ENCODE measurements at regions not wholly inside any gene's neighbourhood (a gene's known extent, or its start where the extent isn't known, plus 50 kb on each side); places are given as distances from the start of the nearest gene placed in this dataset.

DNA sequence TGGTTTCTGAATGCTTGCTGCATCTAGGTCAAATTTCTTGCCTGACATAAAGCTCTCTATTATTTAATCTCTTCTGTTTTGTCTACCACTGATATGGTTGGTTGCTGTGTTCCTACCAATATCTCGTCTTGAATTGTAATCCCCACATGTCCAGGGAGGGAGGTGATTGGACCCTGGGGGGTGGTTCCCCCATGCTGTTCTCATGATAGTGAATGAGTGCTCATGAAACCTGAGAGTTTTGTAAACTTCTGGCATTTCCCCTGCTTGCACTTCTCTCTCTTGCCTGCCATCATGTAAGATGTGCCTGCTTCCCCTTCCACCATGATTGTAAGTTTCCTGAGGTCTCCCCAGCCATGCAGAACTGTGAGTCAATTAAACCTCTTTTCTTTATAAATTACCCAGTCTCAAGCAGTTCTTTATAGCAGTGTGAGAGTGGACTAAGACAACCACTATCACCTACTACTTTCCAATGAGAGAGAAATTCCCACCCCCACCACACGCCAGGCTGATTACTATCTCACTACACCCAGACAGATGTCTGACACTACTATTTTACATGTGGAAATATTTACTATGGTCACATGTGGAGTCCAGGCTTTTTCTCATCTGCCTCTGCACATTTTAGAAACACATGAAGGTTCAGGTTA, 69.2 kb upstream of the ATP2B1 start:
- Histone ChIP-seq H3K36me3 (ENCODE audit: control insufficient read depth in 4 of 4, insufficient read depth in 3 of 4, low read depth in 1 of 4, low read length in 3 of 4) (no peaks in the 10 kb centered on the region), H3K9me3 (ENCODE audit: control insufficient read depth in 4 of 4, low read length in 3 of 4) (no peaks in the 10 kb centered on the region), H3K27ac (ENCODE audit: low read depth in 1 of 2, low read length in 2 of 2) (no peak overlapping the region), H3K27me3 (ENCODE audit: control insufficient read depth in 4 of 4, insufficient read depth in 4 of 4, low read length in 3 of 4) (no peaks in the 10 kb centered on the region), H3K4me3 (ENCODE audit: low read depth in 1 of 3, low read length in 3 of 3) (no peak overlapping the region), H3K9ac (ENCODE audit: low read depth in 1 of 2, low read length in 2 of 2) (no peak overlapping the region), H3K4me1 (ENCODE audit: control insufficient read depth in 4 of 4, insufficient read depth in 4 of 4, low read length in 3 of 4) (no peaks in the 10 kb centered on the region)
- TF ChIP-seq FOXA1 (IDR thresholded peaks at IDR 0.05) (no peak), YY1 (IDR thresholded peaks at IDR 0.05) (no peak), EGR1 (IDR thresholded peaks at IDR 0.05; ENCODE audit: low read depth in 2 of 2) (no peak), NR2F2 (IDR thresholded peaks at IDR 0.05) (no peak), TAF1 (conservative IDR thresholded peaks at IDR 0.05) (no peak)
- WGBS = 74% methylated on average over 2 of the region's 2 CpGs
- DNase-seq (ENCODE audit: low spot score) = no peak

GRCh38 chr12:89775986-89776365, 67.3 kb upstream of the ATP2B1 start:
- Histone ChIP-seq H3K9me3 (ENCODE audit: control insufficient read depth in 4 of 4, low read length in 3 of 4) (no peaks in the 10 kb centered on the region), H3K36me3 (ENCODE audit: control insufficient read depth in 4 of 4, insufficient read depth in 3 of 4, low read depth in 1 of 4, low read length in 3 of 4) (no peaks in the 10 kb centered on the region), H3K27ac (ENCODE audit: low read depth in 1 of 2, low read length in 2 of 2) (no peak overlapping the region), H3K9ac (ENCODE audit: low read depth in 1 of 2, low read length in 2 of 2) (no peak overlapping the region), H3K27me3 (ENCODE audit: control insufficient read depth in 4 of 4, insufficient read depth in 4 of 4, low read length in 3 of 4) (no peaks in the 10 kb centered on the region), H3K4me3 (ENCODE audit: low read depth in 1 of 3, low read length in 3 of 3) (no peak overlapping the region), H3K4me1 (ENCODE audit: control insufficient read depth in 4 of 4, insufficient read depth in 4 of 4, low read length in 3 of 4) (no peaks in the 10 kb centered on the region)
- DNase-seq (ENCODE audit: low spot score) = no peak
- no peak for TF ChIP-seq FOXA1 (IDR thresholded peaks at IDR 0.05)
- no peak for TF ChIP-seq HNF4A (conservative IDR thresholded peaks at IDR 0.05)
- TF ChIP-seq EGR1 (IDR thresholded peaks at IDR 0.05; ENCODE audit: low read depth in 2 of 2) = no peak
- TF ChIP-seq NR2F2 (IDR thresholded peaks at IDR 0.05) = no peak
- TF ChIP-seq, protein P1, sequence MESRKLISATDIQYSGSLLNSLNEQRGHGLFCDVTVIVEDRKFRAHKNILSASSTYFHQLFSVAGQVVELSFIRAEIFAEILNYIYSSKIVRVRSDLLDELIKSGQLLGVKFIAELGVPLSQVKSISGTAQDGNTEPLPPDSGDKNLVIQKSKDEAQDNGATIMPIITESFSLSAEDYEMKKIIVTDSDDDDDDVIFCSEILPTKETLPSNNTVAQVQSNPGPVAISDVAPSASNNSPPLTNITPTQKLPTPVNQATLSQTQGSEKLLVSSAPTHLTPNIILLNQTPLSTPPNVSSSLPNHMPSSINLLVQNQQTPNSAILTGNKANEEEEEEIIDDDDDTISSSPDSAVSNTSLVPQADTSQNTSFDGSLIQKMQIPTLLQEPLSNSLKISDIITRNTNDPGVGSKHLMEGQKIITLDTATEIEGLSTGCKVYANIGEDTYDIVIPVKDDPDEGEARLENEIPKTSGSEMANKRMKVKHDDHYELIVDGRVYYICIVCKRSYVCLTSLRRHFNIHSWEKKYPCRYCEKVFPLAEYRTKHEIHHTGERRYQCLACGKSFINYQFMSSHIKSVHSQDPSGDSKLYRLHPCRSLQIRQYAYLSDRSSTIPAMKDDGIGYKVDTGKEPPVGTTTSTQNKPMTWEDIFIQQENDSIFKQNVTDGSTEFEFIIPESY (IDR thresholded peaks at IDR 0.05) = no peak
- TF ChIP-seq HNF4G (IDR thresholded peaks at IDR 0.05) = no peak
- TF ChIP-seq SP1 (IDR thresholded peaks at IDR 0.05) = no peak
- TF ChIP-seq GABPA (IDR thresholded peaks at IDR 0.05 in 1 of 2, conservative IDR thresholded peaks at IDR 0.05 in 1 of 2) = no peak
- TF ChIP-seq, protein P2, sequence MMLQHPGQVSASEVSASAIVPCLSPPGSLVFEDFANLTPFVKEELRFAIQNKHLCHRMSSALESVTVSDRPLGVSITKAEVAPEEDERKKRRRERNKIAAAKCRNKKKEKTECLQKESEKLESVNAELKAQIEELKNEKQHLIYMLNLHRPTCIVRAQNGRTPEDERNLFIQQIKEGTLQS (IDR thresholded peaks at IDR 0.05) = no peak
- TF ChIP-seq CTCF (IDR thresholded peaks at IDR 0.05; ENCODE audit: low read depth, low read length, missing input control) = no peak
- WGBS = 38% methylated on average over 3 of the region's 3 CpGs

DNA sequence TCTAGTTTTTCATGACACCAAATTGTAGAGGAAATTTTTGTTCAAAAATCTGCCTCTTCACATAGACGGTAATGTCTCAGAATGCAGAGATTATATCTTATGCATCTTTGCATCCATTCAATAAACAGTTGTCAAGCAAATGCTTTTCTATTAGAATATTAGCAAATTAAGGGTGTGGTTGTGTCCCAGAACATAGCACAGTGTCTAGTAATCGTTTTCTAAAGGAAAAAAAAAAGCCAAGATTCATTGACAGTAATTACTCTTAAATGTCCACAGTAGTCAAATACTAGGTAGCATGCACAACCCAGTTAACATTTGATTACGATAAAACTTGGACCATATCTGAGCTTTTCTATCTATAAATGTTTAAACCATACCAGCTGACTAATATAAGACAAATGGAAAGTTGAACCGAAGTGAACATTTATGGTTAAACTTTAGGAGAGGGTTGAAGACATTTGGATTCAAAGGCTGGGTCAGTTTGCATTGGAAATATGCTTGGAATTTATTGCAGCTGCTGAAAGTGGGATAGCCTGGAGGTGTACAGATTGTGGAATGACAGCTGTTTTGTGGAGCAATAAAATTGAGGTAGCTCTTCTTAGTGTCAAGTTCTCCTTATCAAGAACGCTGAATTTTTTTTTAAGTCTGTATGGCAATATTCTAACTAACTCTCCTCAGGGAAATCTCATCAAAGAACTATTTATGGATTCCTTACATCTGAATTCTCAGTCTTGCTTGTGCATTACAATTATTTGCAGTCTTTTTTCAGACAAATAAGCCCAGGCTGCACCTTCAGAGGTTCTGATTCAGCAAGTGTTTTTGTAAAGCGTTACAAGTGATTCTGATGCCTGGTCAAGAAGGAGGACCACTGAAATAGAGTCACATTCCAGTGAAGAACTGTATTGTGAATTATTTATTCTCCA, 66.7 kb upstream of the ATP2B1 start:
- H3K4me1 ChIP-seq (ENCODE audit: control insufficient read depth in 4 of 4, insufficient read depth in 4 of 4, low read length in 3 of 4) = no peaks in the 10 kb centered on the region
- 79% methylated on average over 6 of the region's 6 CpGs for WGBS
- H3K4me3 ChIP-seq (ENCODE audit: low read depth in 1 of 3, low read length in 3 of 3) = no peak overlapping the region
- H3K27ac ChIP-seq (ENCODE audit: low read depth in 1 of 2, low read length in 2 of 2) = no peak overlapping the region
- no peaks in the 10 kb centered on the region for H3K27me3 ChIP-seq (ENCODE audit: control insufficient read depth in 4 of 4, insufficient read depth in 4 of 4, low read length in 3 of 4)
- no peak overlapping the region for H3K9ac ChIP-seq (ENCODE audit: low read depth in 1 of 2, low read length in 2 of 2)
- no peaks in the 10 kb centered on the region for H3K9me3 ChIP-seq (ENCODE audit: control insufficient read depth in 4 of 4, low read length in 3 of 4)
- DNase-seq (ENCODE audit: low spot score) = no peak
- no peaks in the 10 kb centered on the region for H3K36me3 ChIP-seq (ENCODE audit: control insufficient read depth in 4 of 4, insufficient read depth in 3 of 4, low read depth in 1 of 4, low read length in 3 of 4)
- TF ChIP-seq GABPA (IDR thresholded peaks at IDR 0.05 in 1 of 2, conservative IDR thresholded peaks at IDR 0.05 in 1 of 2) = no peak
- TF ChIP-seq, protein P1 (IDR thresholded peaks at IDR 0.05) = no peak
- no peak for TF ChIP-seq HNF4A (conservative IDR thresholded peaks at IDR 0.05)
- no peak for TF ChIP-seq SP1 (IDR thresholded peaks at IDR 0.05)
- no peak for TF ChIP-seq REST (IDR thresholded peaks at IDR 0.05)
